H1 (cell line): ENCODE measurements at regions not wholly inside any gene's neighbourhood (a gene's known extent, or its start where the extent isn't known, plus 50 kb on each side); places are given as distances from the start of the nearest gene placed in this dataset.
A peak's percentile ranks its signal among the peaks of the same experiment; 100 is the strongest.

Experiments
- CTCF ChIA-PET: fragments of 300-600 bp; sonication (Branson Sonifier 250); formaldehyde crosslinking; loops from one replicate; lab custom pipeline; 2021; ENCODE audit not compliant: partially characterized antibody; lab: Charles Lee
- POLR2A ChIA-PET: fragments of 300-600 bp; sonication (Branson Sonifier 250); formaldehyde crosslinking; loops from one replicate; lab custom pipeline; 2021; ENCODE audit warnings: inconsistent platforms; ENCODE audit not compliant: partially characterized antibody; lab: Charles Lee
- DNase-seq, 2 experiments: peaks; one replicate each; pipeline versions ENCODE4 v3.0.0 to v3.0.0-alpha.2; 2010 to 2022; ENCODE audit warnings: low spot score in 2 of 2, low read depth in 1 of 2, mixed read lengths in 1 of 2
- FAIRE-seq: peaks from 2 replicates; lab custom pipeline; 2011; peaks lifted over from hg19 to GRCh38; lab: Jason Lieb, UNC
- H2AFZ ChIP-seq: 2 replicates; pipeline ENCODE4 v1.8.1; 2012; ENCODE audit warnings: low read length, inconsistent platforms
- H2AK5ac ChIP-seq: 2 replicates; pipeline ENCODE4 v1.6.1; 2013; ENCODE audit warnings: low read depth, low read length
- H2BK120ac ChIP-seq: replicated peaks from 2 replicates; pipeline ENCODE3; 2013; ENCODE audit warnings: low read depth, low read length, inconsistent platforms
- H2BK12ac ChIP-seq: 2 replicates; pipeline ENCODE4 v1.6.1; 2013; ENCODE audit warnings: low read depth, low read length
- H2BK15ac ChIP-seq: 2 replicates; pipeline ENCODE4 v1.6.1; 2013; ENCODE audit warnings: low read length
- H2BK20ac ChIP-seq: 2 replicates; pipeline ENCODE4 v1.6.1; 2013; ENCODE audit warnings: low read length
- H2BK5ac ChIP-seq: 2 replicates; pipeline ENCODE4 v1.6.1; 2013; ENCODE audit warnings: low read depth, low read length
- H3K14ac ChIP-seq: 2 replicates; pipeline ENCODE4 v1.6.1; 2013; ENCODE audit warnings: inconsistent platforms; ENCODE audit not compliant: insufficient read length
- H3K18ac ChIP-seq: 2 replicates; pipeline ENCODE4 v1.6.1; 2013; ENCODE audit warnings: low read length; ENCODE audit errors: extremely low read depth
- H3K23ac ChIP-seq: 2 replicates; pipeline ENCODE4 v1.6.1; 2013; ENCODE audit warnings: inconsistent platforms; ENCODE audit not compliant: insufficient read length
- H3K23me2 ChIP-seq: 2 replicates; pipeline ENCODE4 v1.6.1; 2013; ENCODE audit warnings: low read depth, low read length
- H3K27ac ChIP-seq: 2 replicates; pipeline ENCODE4 v1.6.1; 2011; ENCODE audit warnings: low read depth, low read length, inconsistent platforms
- H3K27me3 ChIP-seq, 4 experiments: replicated peaks in 1 of 4; 1 replicate in 1 of 4; 2 replicates in 3 of 4; pipeline versions ENCODE4 v1.6.1 to v1.8.1; 2011 to 2013; ENCODE audit warnings: low read length in 3 of 4, mild to moderate bottlenecking in 3 of 4, inconsistent platforms in 2 of 4, mixed read lengths in 2 of 4, moderate library complexity in 1 of 4; ENCODE audit not compliant: control insufficient read depth in 3 of 4, insufficient read depth in 3 of 4; ENCODE audit errors: extremely low read depth in 1 of 4
- H3K36me3 ChIP-seq, 4 experiments: 2 replicates each; pipeline versions ENCODE4 v1.6.1 to v1.8.1; 2011 to 2013; ENCODE audit warnings: mild to moderate bottlenecking in 4 of 4, low read length in 3 of 4, moderate library complexity in 2 of 4, control low read depth in 1 of 4, inconsistent platforms in 1 of 4; ENCODE audit not compliant: insufficient read depth in 4 of 4, control insufficient read depth in 2 of 4
- H3K4ac ChIP-seq: replicated peaks from 2 replicates; pipeline ENCODE3; 2013; ENCODE audit warnings: low read length, low read depth, mixed read lengths, inconsistent platforms; ENCODE audit not compliant: insufficient read length
- H3K4me1 ChIP-seq, 4 experiments: replicated peaks in 1 of 4; 1 replicate in 1 of 4; 2 replicates in 3 of 4; pipeline versions ENCODE4 v1.6.1 to v1.8.1; 2011 to 2013; ENCODE audit warnings: low read length in 3 of 4, inconsistent platforms in 2 of 4, mixed read lengths in 1 of 4; ENCODE audit not compliant: insufficient read depth in 4 of 4, control insufficient read depth in 3 of 4
- H3K4me2 ChIP-seq, 2 experiments: 2 replicates each; pipeline versions ENCODE4 v1.6.1 to v1.8.1; 2011 to 2013; ENCODE audit warnings: low read depth in 2 of 2, low read length in 2 of 2, control low read depth in 1 of 2, inconsistent platforms in 1 of 2, mild to moderate bottlenecking in 1 of 2; ENCODE audit not compliant: insufficient read depth in 1 of 2
- H3K4me3 ChIP-seq, 4 experiments: fragments of 200-600, 300-600 bp in 1 of 4; sonication (generic), shearing (Covaris generic), sonication (Bioruptor Twin) in 1 of 4; 2 replicates each; pipeline versions ENCODE4 v1.5.1 to v1.8.1; 2011 to 2016; ENCODE audit warnings: low read length in 4 of 4, low read depth in 3 of 4, control low read depth in 2 of 4, inconsistent platforms in 2 of 4, mild to moderate bottlenecking in 2 of 4, mixed read lengths in 1 of 4, moderate library complexity in 1 of 4; ENCODE audit not compliant: insufficient read depth in 2 of 4; ENCODE audit errors: extremely low read depth in 1 of 4
- H3K56ac ChIP-seq: replicated peaks from 2 replicates; pipeline ENCODE3; 2013; ENCODE audit warnings: low read depth, mild to moderate bottlenecking, mixed read lengths, low read length, inconsistent platforms; ENCODE audit not compliant: insufficient read length
- H3K79me1 ChIP-seq: 2 replicates; pipeline ENCODE4 v1.6.1; 2013; ENCODE audit warnings: low read depth, low read length, control low read depth
- H3K79me2 ChIP-seq, 2 experiments: 2 replicates each; pipeline versions ENCODE4 v1.6.1 to v1.8.1; 2012 to 2013; ENCODE audit warnings: low read length in 2 of 2, mild to moderate bottlenecking in 2 of 2, inconsistent platforms in 1 of 2; ENCODE audit not compliant: insufficient read depth in 2 of 2, control insufficient read depth in 1 of 2
- H3K9ac ChIP-seq, 4 experiments: replicated peaks in 1 of 4; 1 replicate in 1 of 4; 2 replicates in 3 of 4; pipeline versions ENCODE4 v1.6.1 to v1.8.1; 2011 to 2013; ENCODE audit warnings: low read depth in 3 of 4, low read length in 3 of 4, control low read depth in 2 of 4, mild to moderate bottlenecking in 2 of 4, moderate library complexity in 2 of 4, inconsistent platforms in 1 of 4; ENCODE audit errors: extremely low read depth in 1 of 4
- H3K9me3 ChIP-seq, 2 experiments: 2 replicates each; pipeline versions ENCODE4 v1.6.1 to v1.8.1; 2012 to 2013; ENCODE audit warnings: mild to moderate bottlenecking in 2 of 2, moderate library complexity in 2 of 2, control low read depth in 1 of 2, inconsistent platforms in 1 of 2, low read depth in 1 of 2, low read length in 1 of 2, mixed read lengths in 1 of 2; ENCODE audit not compliant: insufficient read depth in 2 of 2
- H4K20me1 ChIP-seq, 2 experiments: replicated peaks in 1 of 2; 2 replicates each; pipeline versions ENCODE3 to v1.8.1; 2011 to 2013; ENCODE audit warnings: inconsistent platforms in 2 of 2, low read length in 2 of 2, mild to moderate bottlenecking in 1 of 2; ENCODE audit not compliant: insufficient read depth in 2 of 2, control insufficient read depth in 1 of 2
- H4K5ac ChIP-seq: 2 replicates; pipeline ENCODE4 v1.6.1; 2013; ENCODE audit warnings: low read length, low read depth, mixed read lengths, inconsistent platforms; ENCODE audit not compliant: insufficient read length
- H4K8ac ChIP-seq: 2 replicates; pipeline ENCODE4 v1.8.0; 2013; ENCODE audit warnings: mild to moderate bottlenecking, moderate library complexity, low read length, inconsistent platforms; ENCODE audit not compliant: insufficient read depth; ENCODE audit errors: extremely low read depth
- H4K91ac ChIP-seq: replicated peaks from 2 replicates; pipeline ENCODE3; 2013; ENCODE audit warnings: low read length, mixed read lengths, inconsistent platforms; ENCODE audit not compliant: insufficient read length
- CBX5 ChIP-seq: fragments of 300-800, 300-1000 bp; sonication (generic); IDR thresholded peaks from 2 replicates; pipeline ENCODE4 v1.7.1; 2016; ENCODE audit warnings: antibody characterized with exemption, low read length, low read depth
- CHD1 ChIP-seq: IDR thresholded peaks from 2 replicates; pipeline ENCODE4 v1.6.1; 2012; ENCODE audit warnings: low read depth, low read length, improper control_type of control experiment
- EGR1 ChIP-seq: IDR thresholded peaks from 2 replicates; pipeline ENCODE4 v1.6.1; 2011; ENCODE audit warnings: low read depth, low read length, borderline replicate concordance
- NRF1 ChIP-seq: IDR thresholded peaks from 2 replicates; pipeline ENCODE4 v1.6.1; 2011; ENCODE audit warnings: mild to moderate bottlenecking, low read depth, low read length, improper control_type of control experiment
- RAD21 ChIP-seq, 2 experiments: IDR thresholded peaks in 1 of 2; conservative IDR thresholded peaks in 1 of 2; 2 replicates each; pipeline ENCODE4 v1.6.1; 2011; ENCODE audit warnings: low read depth in 2 of 2, low read length in 2 of 2, improper control_type of control experiment in 1 of 2, inconsistent platforms in 1 of 2, mild to moderate bottlenecking in 1 of 2, moderate library complexity in 1 of 2
- SP4 ChIP-seq: IDR thresholded peaks from 2 replicates; pipeline ENCODE4 v1.6.1; 2012; ENCODE audit warnings: low read length, inconsistent platforms
- SRF ChIP-seq: IDR thresholded peaks from 2 replicates; pipeline ENCODE4 v1.6.1; 2011; ENCODE audit warnings: mild to moderate bottlenecking, low read depth, low read length, moderate library complexity
- TAF1 ChIP-seq: IDR thresholded peaks from 2 replicates; pipeline ENCODE4 v1.6.1; 2011; ENCODE audit warnings: mild to moderate bottlenecking, low read depth, low read length
- TEAD4 ChIP-seq: IDR thresholded peaks from 2 replicates; pipeline ENCODE4 v1.6.1; 2012; ENCODE audit warnings: low read depth, low read length, inconsistent platforms, mixed read lengths
- YY1 ChIP-seq: IDR thresholded peaks from 2 replicates; pipeline ENCODE4 v1.6.1; 2011; ENCODE audit warnings: low read depth, mild to moderate bottlenecking, low read length
- WGBS, 2 experiments: shearing (Covaris generic) in 1 of 2; methylation state at CpG; one replicate each; pipeline versions ENCODE4 v1.1.6 to v1.1.7; 2013 to 2015; ENCODE audit warnings: low lambda C conversion rate in 2 of 2, mixed read lengths in 2 of 2, inconsistent platforms in 1 of 2, low coverage in 1 of 2, missing lambda C conversion rate in 1 of 2; ENCODE audit not compliant: insufficient replicate concordance in 2 of 2, insufficient coverage in 1 of 2, insufficient read length in 1 of 2; ENCODE audit errors: extremely low coverage in 1 of 2, missing lambda C conversion rate in 1 of 2; 5-methylcytosine and 5-hydroxymethylcytosine counted together
- TF ChIP-seq, protein P1 (sequence below): IDR thresholded peaks from 2 replicates; pipeline ENCODE4 v1.6.1; 2012; ENCODE audit warnings: low read length, inconsistent platforms

DNA sequence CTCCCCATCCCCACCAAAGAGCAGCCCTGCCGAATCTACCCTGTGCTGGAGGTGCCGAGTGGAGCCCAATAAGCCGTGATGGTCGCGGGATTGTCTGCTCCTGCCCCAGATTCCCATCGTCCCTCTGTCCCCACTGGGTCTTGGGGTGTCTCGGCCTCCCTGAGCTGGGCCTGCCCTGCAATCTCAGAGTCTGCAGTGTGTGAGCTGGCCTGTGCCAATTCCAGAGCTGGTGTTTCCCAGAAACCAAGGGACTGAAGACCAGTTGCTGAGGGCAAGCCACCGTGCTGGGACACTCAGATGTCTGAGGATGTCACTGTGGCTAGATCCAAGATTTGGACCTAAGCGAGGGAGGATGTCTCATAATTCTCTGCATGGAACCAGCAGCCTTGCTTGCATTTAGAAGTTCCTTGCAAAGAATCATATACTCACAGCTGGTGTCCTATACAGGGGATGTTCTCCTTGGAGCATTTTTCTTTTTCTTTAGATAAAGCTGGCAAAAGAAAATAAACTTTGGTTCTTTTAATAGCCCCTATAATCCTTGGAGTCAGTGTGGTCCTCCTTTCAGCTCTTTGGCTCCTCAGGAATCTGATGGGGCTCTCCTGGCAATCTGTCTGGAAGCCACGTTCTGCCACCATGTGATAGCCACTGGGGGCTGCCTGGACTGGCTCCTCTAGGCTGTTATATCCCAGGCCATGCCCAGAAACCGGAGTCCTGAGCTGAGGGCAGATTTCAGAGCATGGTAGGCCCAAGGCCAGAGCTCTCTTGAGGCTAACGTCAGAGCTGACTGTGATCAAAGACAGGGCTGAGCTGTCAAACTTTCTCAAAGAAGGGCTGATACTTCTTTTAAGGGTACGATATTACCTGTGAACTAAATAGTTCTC lies 140.1 kb upstream of the HAAO start:
- no peaks in the 10 kb centered on the region for H3K27me3 ChIP-seq
- peak overlapping the region; percentile 71 for H4K8ac ChIP-seq
- no peaks in the 10 kb centered on the region for H3K9me3 ChIP-seq
- H3K56ac ChIP-seq = no peak overlapping the region
- WGBS, 2 experiments = 86% methylated on average over 13 of the region's 13 CpGs; no CpG with 5 or more reads in 1 of the 2 experiments
- peak overlapping the region; percentile 45 for H4K91ac ChIP-seq
- H3K4me3 ChIP-seq = no peak overlapping the region
- H2AFZ ChIP-seq = no peak overlapping the region
- no peaks in the 10 kb centered on the region for H3K79me1 ChIP-seq
- H2BK120ac ChIP-seq = no peak overlapping the region
- H3K14ac ChIP-seq = no peak overlapping the region
- no peak overlapping the region for H3K9ac ChIP-seq
- H3K36me3 ChIP-seq = no peaks in the 10 kb centered on the region
- no peak overlapping the region for H3K23ac ChIP-seq
- FAIRE-seq = no peak
- TF ChIP-seq NRF1 (no peak), SRF (no peak), CHD1 (no peak), EGR1 (no peak), TAF1 (no peak), SP4 (no peak), TEAD4 (no peak), CBX5 (no peak), RAD21 (IDR thresholded peaks at IDR 0.05 in 1 of 2, conservative IDR thresholded peaks at IDR 0.05 in 1 of 2; ENCODE audit: low read depth in 2 of 2, low read length in 2 of 2) (no peak), YY1 (no peak)
- TF ChIP-seq, protein P1, sequence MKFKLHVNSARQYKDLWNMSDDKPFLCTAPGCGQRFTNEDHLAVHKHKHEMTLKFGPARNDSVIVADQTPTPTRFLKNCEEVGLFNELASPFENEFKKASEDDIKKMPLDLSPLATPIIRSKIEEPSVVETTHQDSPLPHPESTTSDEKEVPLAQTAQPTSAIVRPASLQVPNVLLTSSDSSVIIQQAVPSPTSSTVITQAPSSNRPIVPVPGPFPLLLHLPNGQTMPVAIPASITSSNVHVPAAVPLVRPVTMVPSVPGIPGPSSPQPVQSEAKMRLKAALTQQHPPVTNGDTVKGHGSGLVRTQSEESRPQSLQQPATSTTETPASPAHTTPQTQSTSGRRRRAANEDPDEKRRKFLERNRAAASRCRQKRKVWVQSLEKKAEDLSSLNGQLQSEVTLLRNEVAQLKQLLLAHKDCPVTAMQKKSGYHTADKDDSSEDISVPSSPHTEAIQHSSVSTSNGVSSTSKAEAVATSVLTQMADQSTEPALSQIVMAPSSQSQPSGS = no peak
- TF ChIP-seq, all 59 proteins: peak for 0
- Histone ChIP-seq H2BK12ac (peak overlapping the region; percentile 50; the same call in 1 of the 2 replicates), H3K27ac (no peak overlapping the region), H3K4me2 (no peak overlapping the region), H3K79me2 (no peaks in the 10 kb centered on the region), H3K4me1 (peaks cover 18 to 28% (median 21%) of the 10 kb centered on the region in 4 experiments), H2AK5ac (no peak overlapping the region), H2BK20ac (peak overlapping the region; percentile 61), H4K20me1 (no peaks in the 10 kb centered on the region), H4K5ac (no peak overlapping the region), H3K18ac (peak overlapping the region; percentile 75), H2BK5ac (0 out of 2 replicates have a peak overlapping the region, but pooled peaks have one; percentile 66), H2BK15ac (peak overlapping the region; percentile 88; the same call in 1 of the 2 replicates), H3K23me2 (no peaks in the 10 kb centered on the region), H3K4ac (no peak overlapping the region)
- no peak for DNase-seq
- POLR2A ChIA-PET = interaction anchor here (0.7 to 1.1 kb wide), 2 partner anchors 26 to 72 kb away, joined by 3 to 4 read pairs; no protein-coding TSS in a partner anchor
- CTCF ChIA-PET = interaction anchor here (0.6 to 13.3 kb wide), 34 partner anchors 12 to 663 kb away, joined by 3 to 217 read pairs (median 4); partner anchors contain the start of gene THADA
